Stomach (tissue), 8 donors: ENCODE measurements at regions not wholly inside any gene's neighbourhood (a gene's known extent, or its start where the extent isn't known, plus 50 kb on each side); places are given as distances from the start of the nearest gene placed in this dataset.

Source experiments
- DNase-seq, 2 donors: peaks; one replicate each; pipeline versions ENCODE4 v3.0.0 to v3.0.0-alpha.2; 2013 to 2019
- H3K27ac ChIP-seq, 5 donors: fragments of 200-600 bp in 4 of 5; sonication (generic) in 4 of 5; one replicate each; pipeline ENCODE4 v1.5.1; 2013 to 2019; ENCODE audit warnings: mild to moderate bottlenecking in 1 of 5, moderate library complexity in 1 of 5
- H3K27me3 ChIP-seq, 3 donors: fragments of 200-600 bp; sonication (generic); one replicate each; pipeline ENCODE4 v1.5.1; 2017 to 2019; ENCODE audit warnings: mixed run types in 1 of 3
- H3K36me3 ChIP-seq, 4 donors: fragments of 200-600 bp; sonication (generic); 1 replicate in 3 of 4; 2 replicates in 1 of 4; pipeline ENCODE4 v1.5.1; 2016 to 2019
- H3K4me1 ChIP-seq, 4 donors: fragments of 200-600 bp; sonication (generic); one replicate each; pipeline ENCODE4 v1.5.1; 2016 to 2019
- H3K4me3 ChIP-seq, 4 donors: fragments of 200-600 bp; sonication (generic) in 3 of 4; one replicate each; pipeline ENCODE4 v1.5.1; 2016 to 2019; ENCODE audit warnings: mild to moderate bottlenecking in 1 of 4
- H3K9me3 ChIP-seq, 4 donors: fragments of 200-600 bp; sonication (generic); one replicate each; pipeline ENCODE4 v1.5.1; 2016 to 2019
- CTCF ChIP-seq, 7 experiments: fragments of 450-650 bp in 4 of 7; fragments of 200-600 bp in 3 of 7; sonication (generic) in 3 of 7; IDR thresholded peaks; one replicate each; pipeline ENCODE4 v1.5.1; 2016 to 2019; ENCODE audit warnings: antibody characterized with exemption in 7 of 7, control low read depth in 2 of 7, mild to moderate bottlenecking in 1 of 7
- EP300 ChIP-seq: sonication (generic); formaldehyde crosslinking; IDR thresholded peaks from one replicate; pipeline ENCODE4 v1.6.1; 2017; ENCODE audit warnings: antibody characterized with exemption
- POLR2A ChIP-seq, 4 donors: fragments of 450-650 bp; IDR thresholded peaks; one replicate each; pipeline ENCODE4 v1.6.1; 2016; ENCODE audit warnings: antibody characterized with exemption in 4 of 4, control low read depth in 2 of 4, mild to moderate bottlenecking in 1 of 4, moderate library complexity in 1 of 4
- POLR2AphosphoS5 ChIP-seq, 3 donors: sonication (generic); formaldehyde crosslinking; IDR thresholded peaks; one replicate each; pipeline ENCODE4 v1.6.1; 2016; ENCODE audit warnings: antibody characterized with exemption in 3 of 3
- WGBS, 5 donors: extraction: QIAGEN DNeasy Blood & Tissue Kit in 3 of 5; methylation state at CpG; one replicate each; pipeline versions ENCODE4 v1.1.5 to v1.1.7; 2013 to 2018; 5-methylcytosine and 5-hydroxymethylcytosine counted together
- intact Hi-C: fragments of 100-400 bp; cut with DNase I; formaldehyde crosslinking; loops from one replicate; pipeline ENCODE4 v1.15.1; 2023; ENCODE audit warnings: low total_unique reads
- donor health status: healthy with polysubstance abuse.
- donor health status: Bipolar disorder and iron deficiency.
- donor health status: healthy.

GRCh38 chr4:41321216-41321945 lies 64.7 kb downstream of the UCHL1 start:
- Histone ChIP-seq H3K27ac (no peak overlapping the region), H3K36me3 (no peaks in the 10 kb centered on the region), H3K4me3 (no peak overlapping the region), H3K27me3 (no peaks in the 10 kb centered on the region), H3K9me3 (no peaks in the 10 kb centered on the region), H3K4me1 (no peaks in the 10 kb centered on the region)
- intact Hi-C loops: no loop called here
- DNase-seq: no peak
- TF ChIP-seq CTCF (IDR thresholded peaks at IDR 0.05) (no peak), EP300 (no peak), POLR2AphosphoS5 (IDR thresholded peaks at IDR 0.05) (no peak), POLR2A (IDR thresholded peaks at IDR 0.05) (no peak)

- no peak for DNase-seq
- Histone ChIP-seq H3K27me3 (no peaks in the 10 kb centered on the region), H3K9me3 (no peaks in the 10 kb centered on the region), H3K36me3 (no peaks in the 10 kb centered on the region), H3K4me1 (no peaks in the 10 kb centered on the region), H3K27ac (no peak overlapping the region), H3K4me3 (no peak overlapping the region)
- intact Hi-C loops: no loop called here
- TF ChIP-seq EP300: no peak
- no peak for TF ChIP-seq CTCF (IDR thresholded peaks at IDR 0.05)
- TF ChIP-seq POLR2A (IDR thresholded peaks at IDR 0.05): no peak
- no peak for TF ChIP-seq POLR2AphosphoS5 (IDR thresholded peaks at IDR 0.05)
- 89 to 95% (median 92%) methylated on average over 4 of the region's 4 CpGs for WGBS, 5 donors
These were observed 65.9 kb downstream of the UCHL1 start for GRCh38 chr4:41322617-41323016.

GRCh38 chr4:41323179-41323578 lies 66.5 kb downstream of the UCHL1 start:
- no peak for TF ChIP-seq EP300
- no peak for TF ChIP-seq POLR2A (IDR thresholded peaks at IDR 0.05)
- TF ChIP-seq POLR2AphosphoS5 (IDR thresholded peaks at IDR 0.05): no peak
- TF ChIP-seq CTCF (IDR thresholded peaks at IDR 0.05): no peak
- H3K36me3 ChIP-seq: no peaks in the 10 kb centered on the region
- H3K4me1 ChIP-seq: no peaks in the 10 kb centered on the region
- H3K27ac ChIP-seq: no peak overlapping the region
- intact Hi-C loops: no loop called here
- H3K27me3 ChIP-seq: no peaks in the 10 kb centered on the region
- DNase-seq: no peak
- H3K4me3 ChIP-seq: no peak overlapping the region
- H3K9me3 ChIP-seq: no peaks in the 10 kb centered on the region
- WGBS, 5 donors: 86 to 95% (median 91%) methylated on average over 1 of the region's 1 CpG

- Histone ChIP-seq H3K4me1 (no peaks in the 10 kb centered on the region), H3K36me3 (no peaks in the 10 kb centered on the region), H3K4me3 (no peak overlapping the region), H3K27me3 (no peaks in the 10 kb centered on the region), H3K9me3 (no peaks in the 10 kb centered on the region), H3K27ac (no peak overlapping the region)
- intact Hi-C loops: no loop called here
- DNase-seq: no peak
- 89 to 97% (median 93%) methylated on average over 2 of the region's 2 CpGs for WGBS, 5 donors
- TF ChIP-seq POLR2AphosphoS5 (IDR thresholded peaks at IDR 0.05): no peak
- TF ChIP-seq EP300: no peak
- TF ChIP-seq CTCF (IDR thresholded peaks at IDR 0.05): no peak
- no peak for TF ChIP-seq POLR2A (IDR thresholded peaks at IDR 0.05)
These were observed 67.0 kb downstream of the UCHL1 start for GRCh38 chr4:41323706-41324105.
